KG1 (cell line): ENCODE measurements at regions not wholly inside any gene's neighbourhood (a gene's known extent, or its start where the extent isn't known, plus 50 kb on each side); places are given as distances from the start of the nearest gene placed in this dataset.

Experiments
- DNase-seq: peaks from one replicate; lab custom pipeline; 2025; lab: John Stamatoyannopoulos, UW

- DNase-seq = no peak
Observed at GRCh38 chr13:95498886-95499285, 53.6 kb upstream of the CLDN10 start.

GRCh38 chr13:95499811-95500712, 52.5 kb upstream of the CLDN10 start:
- DNase-seq = no peak

- DNase-seq = no peak
Observed at GRCh38 chr13:95502216-95502615, 50.3 kb upstream of the CLDN10 start.
